HFFc6 (cell line): ENCODE measurements at regions not wholly inside any gene's neighbourhood (a gene's known extent, or its start where the extent isn't known, plus 50 kb on each side); places are given as distances from the start of the nearest gene placed in this dataset.
"Not testable (repeated sequence)": the region's sequence is repeated elsewhere in the genome, so short reads cannot be mapped to it uniquely, and the experiment has no call there.

ENCODE experiments used
- DNase-seq: peaks from one replicate; pipeline ENCODE4 v3.0.0-alpha.2; 2018
- H3K27ac Mint-ChIP-seq: 2 replicates; pipeline ENCODE4 v1.8.0; 2020; ENCODE audit warnings: mild to moderate bottlenecking, mixed read lengths
- H3K27me3 Mint-ChIP-seq: 2 replicates; pipeline ENCODE4 v1.8.0; 2021; ENCODE audit warnings: mild to moderate bottlenecking, moderate library complexity, mixed read lengths; ENCODE audit not compliant: insufficient read depth
- H3K36me3 Mint-ChIP-seq: 2 replicates; pipeline ENCODE4 v1.8.0; 2021; ENCODE audit warnings: low read depth, mixed read lengths
- H3K4me1 Mint-ChIP-seq: 2 replicates; pipeline ENCODE4 v1.8.0; 2020; ENCODE audit warnings: low read depth, mixed read lengths
- H3K4me3 Mint-ChIP-seq: 2 replicates; pipeline ENCODE4 v1.8.0; 2020; ENCODE audit warnings: mild to moderate bottlenecking, moderate library complexity, mixed read lengths
- H3K9me3 Mint-ChIP-seq: 2 replicates; pipeline ENCODE4 v1.8.0; 2020; ENCODE audit warnings: mild to moderate bottlenecking, mixed read lengths
- CTCF ChIP-seq: fragments of 200-600 bp; sonication (generic); IDR thresholded peaks from 2 replicates; pipeline ENCODE4 v1.5.0; 2021; ENCODE audit warnings: antibody characterized with exemption, mild to moderate bottlenecking

DNA sequence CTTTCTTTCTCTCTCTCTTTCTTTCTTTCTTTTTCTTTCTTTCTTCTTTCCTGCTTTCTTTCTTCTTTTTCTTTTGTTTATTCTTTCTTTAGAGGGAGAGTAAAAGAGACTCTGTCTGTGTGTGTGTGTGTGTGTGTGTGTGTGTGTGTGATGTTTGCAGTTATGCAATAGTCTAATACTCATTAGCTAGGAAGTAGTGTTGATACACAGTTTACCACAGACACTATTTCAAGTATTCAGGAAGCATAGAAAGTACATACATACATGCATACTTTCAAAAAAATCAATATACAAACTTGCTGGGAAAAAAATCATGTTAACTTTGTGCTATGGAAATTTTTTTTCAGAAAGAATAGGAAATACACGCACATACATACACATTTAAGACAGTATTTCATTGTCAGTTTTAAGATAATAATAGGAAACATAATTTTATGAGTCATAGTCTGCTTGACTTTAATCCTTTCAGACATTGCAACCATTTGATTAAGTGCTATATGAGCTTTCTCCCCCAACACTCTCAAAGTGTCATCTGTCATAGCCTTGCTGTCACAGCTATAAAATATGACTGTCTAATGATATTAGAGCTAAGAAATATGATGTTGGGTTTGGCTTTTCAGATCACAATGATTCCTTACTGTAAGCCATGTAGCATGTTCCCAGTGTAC lies 74.9 kb upstream of the EPHA3 start:
- H3K36me3 Mint-ChIP-seq: no peaks in the 10 kb centered on the region
- H3K4me3 Mint-ChIP-seq: no peak overlapping the region
- no peaks in the 10 kb centered on the region; the same call in 1 of the 2 replicates for H3K27me3 Mint-ChIP-seq
- no peak overlapping the region for H3K27ac Mint-ChIP-seq
- no peaks in the 10 kb centered on the region; the same call in 1 of the 2 replicates for H3K4me1 Mint-ChIP-seq
- H3K9me3 Mint-ChIP-seq: peaks cover 5% of the 10 kb centered on the region
- no peak for TF ChIP-seq CTCF
- no peak for DNase-seq

GRCh38 chr3:89034723-89035122 lies 72.7 kb upstream of the EPHA3 start:
- H3K27ac Mint-ChIP-seq, H3K27me3 Mint-ChIP-seq, H3K9me3 Mint-ChIP-seq: not testable (repeated sequence)

DNA sequence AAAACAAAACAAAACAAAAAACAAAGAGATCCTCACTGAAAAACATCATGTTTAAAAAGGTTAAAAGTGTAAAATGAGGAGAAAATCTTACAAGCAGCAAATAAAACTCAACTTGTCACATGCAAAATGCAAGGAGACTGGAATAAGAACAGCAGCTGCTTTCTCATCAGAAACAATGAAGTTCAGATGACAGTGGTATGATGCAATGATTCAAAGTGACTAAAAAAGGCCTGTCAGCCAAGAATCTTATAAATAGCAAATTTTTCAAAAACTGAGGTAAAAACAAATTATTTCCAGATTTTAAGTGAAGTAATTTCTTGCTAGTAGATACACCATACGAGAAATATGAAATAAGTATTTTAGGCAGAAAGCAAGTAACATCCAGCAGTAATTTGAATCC lies 68.6 kb upstream of the EPHA3 start:
- no peaks in the 10 kb centered on the region; the same call in none of the 2 replicates for H3K27me3 Mint-ChIP-seq
- peaks cover 9% of the 10 kb centered on the region for H3K9me3 Mint-ChIP-seq
- H3K36me3 Mint-ChIP-seq: no peaks in the 10 kb centered on the region
- H3K4me3 Mint-ChIP-seq: no peak overlapping the region
- no peak for DNase-seq
- no peak for TF ChIP-seq CTCF
- H3K4me1 Mint-ChIP-seq: no peaks in the 10 kb centered on the region
- no peak overlapping the region for H3K27ac Mint-ChIP-seq

More at GRCh38 chr3:89034723-89035122, 72.7 kb upstream of the EPHA3 start:
- not testable (repeated sequence) for H3K4me3 Mint-ChIP-seq, DNase-seq, H3K36me3 Mint-ChIP-seq, H3K4me1 Mint-ChIP-seq

GRCh38 chr3:89042236-89042835 lies 65.1 kb upstream of the EPHA3 start:
- no peak for DNase-seq
- no peaks in the 10 kb centered on the region; the same call in none of the 2 replicates for H3K27me3 Mint-ChIP-seq
- no peak overlapping the region for H3K4me3 Mint-ChIP-seq
- TF ChIP-seq CTCF: no peak
- H3K4me1 Mint-ChIP-seq: no peaks in the 10 kb centered on the region
- H3K36me3 Mint-ChIP-seq: no peaks in the 10 kb centered on the region
- no peak overlapping the region for H3K27ac Mint-ChIP-seq
- peaks cover 8% of the 10 kb centered on the region; the same call in 1 of the 2 replicates for H3K9me3 Mint-ChIP-seq

DNA sequence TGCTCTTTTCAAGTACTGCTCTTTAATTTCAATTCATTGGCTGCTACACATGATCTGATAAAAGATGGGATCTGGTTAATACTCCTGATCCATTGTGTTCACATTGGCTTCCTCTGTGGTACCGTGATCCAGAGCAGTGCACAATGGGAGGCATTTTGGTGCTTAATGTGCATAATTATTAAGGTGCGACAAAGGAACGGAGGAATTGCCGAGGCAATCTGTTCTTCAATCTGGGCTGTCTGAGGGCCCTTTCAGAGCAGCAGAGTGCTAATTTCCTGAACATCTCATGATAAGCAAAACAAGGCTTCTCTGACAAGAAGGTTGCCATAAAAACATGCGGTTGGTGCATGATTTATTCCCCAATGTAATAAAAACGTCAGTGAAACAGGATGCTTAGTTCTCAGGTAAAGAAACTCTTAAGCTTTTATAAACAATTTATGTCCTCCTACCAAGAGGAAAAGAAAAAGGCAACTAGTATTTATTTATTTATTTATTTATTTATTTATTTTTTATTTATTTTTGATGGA lies 64.0 kb upstream of the EPHA3 start:
- TF ChIP-seq CTCF: no peak
- H3K27me3 Mint-ChIP-seq: no peaks in the 10 kb centered on the region; the same call in none of the 2 replicates
- no peak overlapping the region for H3K27ac Mint-ChIP-seq
- H3K36me3 Mint-ChIP-seq: no peaks in the 10 kb centered on the region
- no peak overlapping the region for H3K4me3 Mint-ChIP-seq
- H3K9me3 Mint-ChIP-seq: 0 out of 2 replicates have a peak, but pooled peaks cover 3% of the 10 kb centered on the region
- DNase-seq: no peak
- H3K4me1 Mint-ChIP-seq: no peaks in the 10 kb centered on the region

DNA sequence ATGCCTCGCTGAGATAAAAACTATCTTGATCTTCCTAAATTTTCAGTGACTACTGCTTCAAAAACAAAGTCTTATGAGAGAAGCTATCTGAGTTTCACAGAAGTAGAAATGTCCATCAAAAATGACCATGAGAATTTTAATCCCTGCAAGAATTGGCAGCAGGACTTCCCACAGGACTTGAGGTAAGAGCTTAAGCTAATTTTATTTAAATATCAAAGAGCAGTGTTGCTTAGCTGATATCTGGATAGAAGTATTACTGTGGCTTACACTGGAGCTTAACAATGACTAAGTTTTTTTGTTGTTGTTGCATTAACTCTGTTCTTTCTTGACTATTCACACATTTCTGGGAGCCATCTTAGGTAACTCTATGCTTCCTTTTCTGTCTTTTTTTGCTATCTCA lies 60.8 kb upstream of the EPHA3 start:
- H3K9me3 Mint-ChIP-seq: peaks cover 3% of the 10 kb centered on the region; the same call in 1 of the 2 replicates

More for the DNA sequence above, 60.8 kb upstream of the EPHA3 start:
- Mint-ChIP-seq H3K27me3 (no peaks in the 10 kb centered on the region; the same call in 1 of the 2 replicates), H3K4me1 (no peaks in the 10 kb centered on the region), H3K27ac (no peak overlapping the region), H3K36me3 (no peaks in the 10 kb centered on the region), H3K4me3 (no peak overlapping the region)
- no peak for TF ChIP-seq CTCF
- no peak for DNase-seq
